HG03354 (cell line): ENCODE measurements at regions not wholly inside any gene's neighbourhood (a gene's known extent, or its start where the extent isn't known, plus 50 kb on each side); places are given as distances from the start of the nearest gene placed in this dataset.

Experiments used
- ATAC-seq: cut with Tn5 transposase; IDR thresholded peaks from one replicate; pipeline ENCODE4 v1.9.1; 2021; ENCODE audit warnings: mild to moderate bottlenecking; ENCODE audit not compliant: unreplicated experiment, poor library complexity, severe bottlenecking

DNA sequence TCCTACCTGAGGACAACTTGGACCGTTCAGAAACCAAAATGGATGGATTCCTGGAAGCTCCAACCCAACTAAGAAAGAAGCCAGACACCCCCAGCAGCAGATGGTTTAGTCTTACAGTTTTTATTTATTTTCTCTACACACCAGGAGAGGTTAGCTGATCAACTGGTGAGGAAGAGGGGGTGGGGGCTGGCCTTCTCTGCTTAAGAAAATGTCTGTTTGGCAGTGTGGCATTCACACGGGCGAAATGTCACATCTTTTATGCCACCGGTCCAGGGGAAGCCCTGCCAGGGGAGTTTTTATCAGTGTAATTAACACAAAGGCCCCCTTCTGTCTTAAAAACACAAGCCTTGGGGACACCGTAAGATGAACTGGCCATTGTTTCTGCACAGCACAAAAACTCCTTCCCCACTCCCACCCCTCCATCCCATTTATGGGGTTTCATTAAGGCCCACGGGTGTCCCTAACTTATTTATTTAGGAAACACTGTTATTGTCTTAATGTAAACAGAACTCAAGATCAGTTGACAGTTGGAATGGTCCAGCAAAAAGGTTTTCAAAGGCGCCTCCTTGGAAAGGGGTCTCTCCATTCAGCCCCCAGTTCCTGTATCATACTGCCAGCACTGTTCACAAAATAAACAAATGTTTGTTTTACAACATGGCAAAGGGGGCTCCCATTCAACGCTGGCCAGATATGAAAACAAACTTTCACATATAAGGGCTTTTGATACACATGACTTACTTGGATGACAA, 217.0 kb downstream of the C1D start:
- ATAC-seq: no peak

DNA sequence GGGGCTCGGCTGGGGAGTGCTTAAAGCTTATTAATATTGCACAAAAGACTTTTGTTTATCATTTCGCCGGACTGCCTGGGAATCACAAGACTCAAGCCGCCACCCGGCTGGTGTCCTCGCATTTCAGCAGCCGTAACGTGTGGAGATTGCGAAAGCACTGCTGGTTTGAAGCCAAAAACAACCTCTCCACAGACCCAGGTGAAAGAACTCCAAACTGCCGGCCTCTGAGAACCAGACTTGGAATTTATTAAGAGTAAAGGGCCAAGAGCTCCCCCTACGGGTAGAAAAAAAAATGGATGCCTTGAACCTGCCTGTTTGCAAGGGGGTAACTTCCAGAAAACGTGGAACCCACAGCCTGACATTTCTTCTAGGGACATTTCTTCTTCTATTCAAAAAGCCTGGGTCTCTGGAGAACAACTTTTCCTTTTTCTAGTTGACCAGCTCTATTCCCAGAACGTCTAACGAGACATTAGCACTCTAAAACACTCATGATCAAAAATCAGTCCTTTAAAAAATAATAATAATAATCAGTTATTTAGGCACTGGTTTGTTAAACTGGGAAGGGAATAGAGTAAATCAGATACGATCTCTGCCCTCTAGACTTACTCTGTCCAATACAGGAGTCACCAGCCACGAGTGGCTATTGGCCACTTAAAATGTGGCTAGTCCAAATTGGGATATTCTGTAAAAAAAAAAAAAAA, 216.3 kb downstream of the C1D start:
- no peak for ATAC-seq

DNA sequence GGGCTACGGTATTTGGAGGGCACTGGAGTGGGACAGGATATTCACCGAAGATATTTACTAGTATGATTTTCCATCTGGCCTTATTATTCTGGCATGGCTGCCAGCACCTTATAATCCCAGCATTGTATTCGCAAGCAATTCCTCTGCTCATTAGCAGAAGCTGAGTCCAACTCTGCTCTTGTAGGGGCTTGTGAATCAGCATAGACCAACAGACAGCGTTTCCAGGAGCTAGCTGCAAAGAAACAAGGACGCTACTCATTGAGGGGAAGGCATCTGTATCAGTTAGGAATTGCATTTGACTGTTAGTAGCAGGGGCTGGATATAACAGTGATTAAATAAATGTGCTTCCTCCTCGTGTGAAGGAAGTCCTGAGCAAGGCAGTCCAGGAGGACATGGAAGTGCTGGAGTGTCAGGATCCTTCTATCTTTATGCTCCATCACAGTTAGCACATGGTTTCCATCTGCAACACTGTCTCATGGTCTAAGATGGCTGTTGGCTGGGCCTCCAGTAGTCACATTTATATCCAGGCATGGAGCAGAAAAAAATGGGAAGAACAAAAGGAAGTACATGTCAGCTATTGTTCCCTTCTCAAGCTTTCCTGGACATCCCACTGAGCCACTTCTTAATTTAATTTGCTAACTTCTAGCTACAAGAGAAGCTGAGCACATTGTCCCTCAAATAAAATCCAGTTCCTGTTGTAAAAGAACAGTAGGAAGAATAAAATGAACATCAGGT, 214.1 kb downstream of the C1D start:
- ATAC-seq: no peak

DNA sequence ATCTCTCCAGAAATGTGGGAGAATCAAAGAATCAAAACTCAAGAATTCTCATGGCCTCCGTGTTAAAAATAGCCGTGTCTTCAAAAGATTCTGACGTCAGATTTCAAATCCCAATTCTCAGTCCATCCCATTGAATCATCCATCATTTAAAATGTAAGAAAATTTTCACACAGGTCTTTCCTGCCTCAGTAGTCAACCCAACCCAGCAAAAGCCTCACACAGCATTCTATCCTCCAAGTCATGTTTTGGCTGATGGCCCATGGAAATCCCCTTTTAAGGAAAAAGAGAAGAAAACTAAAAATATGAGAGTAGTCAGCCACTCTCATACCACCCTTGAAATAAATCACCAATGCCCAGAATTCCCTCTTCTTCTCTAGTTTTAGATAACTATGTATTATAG, 211.8 kb downstream of the C1D start:
- no peak for ATAC-seq

DNA sequence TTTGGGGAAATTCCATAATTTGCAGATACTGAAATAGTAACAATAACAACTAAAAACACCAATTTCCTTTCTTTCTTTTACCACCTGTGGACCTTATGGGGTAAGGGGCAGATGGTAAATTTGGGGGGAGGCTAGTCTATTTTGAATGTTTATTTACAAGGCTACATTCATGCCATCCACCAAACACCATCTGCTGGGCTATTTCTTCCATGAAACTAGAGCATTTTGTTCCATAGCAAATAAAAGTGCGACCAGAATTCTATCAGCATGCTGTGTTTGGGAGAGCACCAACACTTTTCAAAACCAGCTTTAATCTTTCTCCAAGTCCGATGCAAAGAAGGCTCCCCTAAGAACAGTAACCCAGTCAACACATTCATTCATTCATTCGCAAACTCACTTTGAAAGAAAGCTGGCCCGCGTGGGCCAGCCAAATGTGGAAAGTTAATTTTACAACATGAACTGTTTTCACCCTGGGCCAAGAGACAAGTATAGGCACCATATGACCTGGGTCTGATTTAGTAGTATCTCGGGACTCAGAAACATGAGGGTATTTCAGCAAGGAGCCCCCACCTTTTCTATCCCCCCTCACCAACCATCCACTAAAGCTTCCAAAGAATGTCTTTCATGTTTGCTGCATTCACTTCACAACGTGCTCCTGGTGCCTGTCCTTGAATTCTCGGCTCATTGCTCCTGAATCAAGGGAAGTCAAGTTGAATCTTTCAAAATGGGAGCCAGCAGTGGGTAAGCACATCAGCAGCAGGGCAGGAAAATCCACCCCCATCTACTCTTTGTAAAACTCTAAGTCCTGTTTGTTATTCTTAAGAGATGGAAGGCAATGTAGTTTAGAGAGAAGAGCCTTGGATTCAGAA, 210.6 kb downstream of the C1D start:
- no peak for ATAC-seq

DNA sequence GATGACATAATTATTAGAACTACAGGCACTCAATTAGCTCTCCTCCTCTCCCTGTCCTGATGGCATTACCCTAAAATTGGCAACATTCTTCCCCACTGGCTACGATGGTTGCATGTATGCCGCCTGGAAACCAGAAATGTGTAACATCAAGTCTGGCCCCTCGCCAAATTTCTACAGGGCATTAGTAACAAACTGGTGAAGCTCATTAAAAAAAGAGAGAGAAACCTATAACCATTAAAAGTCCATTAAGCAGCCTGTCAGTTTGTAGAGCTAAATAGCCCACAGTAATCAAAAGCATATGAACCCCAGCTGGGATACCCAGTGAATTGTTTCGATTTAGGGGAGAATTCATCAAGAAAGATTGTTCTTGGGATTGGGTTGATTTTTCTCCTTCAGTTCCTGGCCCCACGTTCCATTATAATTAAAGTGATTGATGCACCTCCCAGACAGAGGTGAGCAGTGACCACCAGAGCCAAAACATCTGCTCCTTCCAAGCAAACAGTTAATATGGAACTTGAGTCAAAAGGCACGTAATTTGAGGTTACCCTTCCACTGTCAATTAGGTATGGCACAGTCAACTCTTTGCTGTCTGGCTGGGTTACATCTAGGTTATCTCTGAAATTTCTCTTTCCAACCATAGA, 208.6 kb downstream of the C1D start:
- no peak for ATAC-seq

DNA sequence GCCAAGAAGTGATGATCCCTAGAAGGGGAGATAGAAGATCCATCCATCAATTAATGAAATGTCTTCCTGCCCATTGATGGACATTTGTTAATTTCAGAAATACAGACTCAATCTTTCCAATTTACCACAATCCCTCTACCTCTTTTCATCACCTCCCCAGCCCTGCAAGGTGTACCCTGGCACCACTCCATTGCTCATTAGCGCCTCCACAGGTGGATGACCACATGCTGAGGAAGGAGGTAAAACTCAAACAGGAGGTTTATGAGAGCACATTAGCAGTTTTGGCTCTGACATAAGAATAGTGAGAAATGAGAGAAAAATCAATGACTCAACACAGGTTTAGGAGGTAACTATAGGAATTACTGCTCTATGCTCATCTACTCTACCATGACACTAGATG, 208.0 kb downstream of the C1D start:
- ATAC-seq: no peak

DNA sequence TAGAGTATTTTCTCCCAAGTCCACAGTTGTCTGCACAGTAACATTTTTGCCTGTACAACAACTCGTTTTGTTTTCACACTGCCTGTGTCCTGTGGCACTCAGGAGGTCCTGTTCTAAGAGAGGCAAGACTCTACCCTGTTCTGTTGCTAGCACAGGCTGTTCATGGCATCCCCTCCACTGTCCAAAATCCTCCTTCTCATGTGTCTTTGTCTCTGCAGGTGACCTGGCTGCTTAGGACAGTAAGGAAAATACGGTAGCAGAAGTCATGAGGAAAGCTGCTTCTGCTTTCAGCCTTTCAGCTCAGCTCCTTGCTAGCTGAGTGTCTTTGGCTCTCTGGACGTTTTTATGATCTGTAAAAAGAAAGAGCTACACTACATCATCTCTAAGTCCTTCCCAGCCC, 205.9 kb downstream of the C1D start:
- no peak for ATAC-seq

DNA sequence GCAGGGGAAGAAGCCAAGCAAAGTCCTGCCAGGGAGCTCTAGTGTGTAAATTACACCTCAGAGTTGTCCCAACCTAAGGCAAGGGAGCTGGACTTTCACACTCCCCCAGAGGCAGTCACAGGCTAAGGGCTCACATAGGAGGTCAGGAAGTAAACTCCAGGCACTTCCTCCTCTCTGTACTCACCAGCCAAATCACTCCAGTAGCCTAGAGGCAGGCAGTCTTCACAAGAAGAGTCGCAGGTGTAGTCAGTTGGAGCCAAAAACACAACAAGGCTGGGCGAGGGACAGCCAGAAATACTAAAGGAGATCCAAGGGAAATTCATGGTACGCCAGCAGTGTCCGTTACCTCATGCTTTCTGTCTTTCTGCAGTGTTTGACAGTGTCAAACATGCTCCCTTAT, 205.0 kb downstream of the C1D start:
- ATAC-seq: no peak

DNA sequence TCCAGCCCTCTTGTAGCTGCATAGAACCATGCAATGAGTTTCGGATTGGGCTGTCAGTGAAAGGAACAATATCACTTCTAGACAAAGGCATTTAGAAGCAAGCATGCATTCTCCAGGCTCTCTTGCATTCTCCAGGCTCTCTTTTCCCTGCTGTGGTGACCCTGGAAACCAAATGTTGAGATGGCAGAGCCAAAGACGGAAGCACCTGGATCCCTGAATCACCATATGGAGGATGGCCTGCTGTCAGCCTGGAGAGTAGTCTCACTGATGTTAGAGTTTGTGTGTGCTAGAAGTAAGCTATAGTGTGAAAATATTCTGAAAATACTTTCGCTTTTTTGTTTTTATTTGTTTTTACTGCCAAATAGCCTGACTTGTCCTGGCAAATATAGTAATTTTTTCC, 203.9 kb downstream of the C1D start:
- ATAC-seq: no peak

DNA sequence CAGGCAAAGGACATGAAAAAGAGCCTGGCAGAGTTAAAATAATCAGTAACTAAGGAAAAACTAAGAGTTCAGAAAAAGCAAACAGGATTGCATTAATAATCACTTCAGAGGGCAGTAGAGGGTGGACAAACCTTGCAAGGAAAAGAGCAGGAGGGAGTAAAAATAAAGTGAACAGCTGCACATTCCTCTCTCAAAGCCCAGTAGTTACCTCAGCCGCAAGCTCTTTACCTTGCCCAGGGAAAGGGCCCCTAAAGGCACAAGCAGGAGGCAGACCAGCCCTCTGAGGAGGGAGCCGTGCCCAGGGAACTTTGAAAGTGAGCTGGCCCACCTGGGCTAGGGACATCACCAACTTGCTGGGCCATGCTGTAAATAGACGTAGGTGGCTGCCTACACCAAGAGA, 196.9 kb downstream of the C1D start:
- ATAC-seq: no peak

DNA sequence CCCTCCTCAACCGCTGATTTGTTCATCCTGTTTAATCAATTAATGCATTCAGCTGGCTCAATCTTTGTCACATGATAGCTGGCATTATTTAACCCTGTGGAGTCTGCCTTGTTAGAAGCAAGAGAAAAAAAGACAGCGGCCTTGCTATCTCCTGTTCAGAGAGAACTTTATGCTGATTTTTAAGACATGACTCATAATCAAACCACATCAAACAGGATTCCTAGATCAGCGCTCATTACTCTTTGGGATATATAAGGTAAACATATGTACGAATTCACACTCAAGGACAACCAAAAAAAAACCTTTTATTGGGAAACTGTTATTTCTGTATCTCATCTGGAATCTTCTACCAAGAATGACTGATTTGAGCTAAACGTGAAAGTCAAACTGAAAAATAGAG, 195.1 kb downstream of the C1D start:
- ATAC-seq: no peak

DNA sequence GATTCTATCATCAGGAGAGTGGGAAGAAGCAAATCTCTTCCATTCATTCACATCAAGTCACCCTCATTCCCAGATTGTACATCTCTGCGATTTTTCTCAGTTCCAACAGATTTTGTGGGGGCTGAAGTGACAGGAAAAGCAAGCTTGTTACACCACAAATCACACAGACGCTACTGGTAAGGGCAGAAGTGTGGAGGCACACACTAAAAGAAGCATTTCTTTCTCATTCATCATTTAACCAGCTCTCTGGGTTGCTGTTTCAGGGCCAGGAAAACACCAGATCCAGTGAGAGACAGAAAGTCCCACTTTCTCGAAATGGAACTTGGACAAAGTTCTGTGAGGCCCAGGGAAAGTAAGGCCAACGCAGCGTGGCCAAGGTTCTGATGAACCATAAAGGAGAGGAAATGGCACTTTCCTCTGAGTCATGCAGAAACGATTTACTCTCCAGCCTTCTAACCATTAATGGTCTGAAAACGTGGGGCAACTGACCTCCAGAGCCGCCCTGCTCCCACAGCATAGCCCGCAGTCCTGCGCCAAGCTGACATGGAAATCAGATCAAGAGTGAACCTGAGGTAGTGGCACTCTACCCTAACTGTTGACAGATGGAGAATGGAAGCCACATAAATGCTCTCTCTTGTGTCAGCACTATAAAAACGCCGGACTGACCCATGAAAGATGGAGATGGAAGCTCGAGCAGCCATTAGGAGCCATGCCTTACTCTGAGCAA, 191.0 kb downstream of the C1D start:
- ATAC-seq: no peak

DNA sequence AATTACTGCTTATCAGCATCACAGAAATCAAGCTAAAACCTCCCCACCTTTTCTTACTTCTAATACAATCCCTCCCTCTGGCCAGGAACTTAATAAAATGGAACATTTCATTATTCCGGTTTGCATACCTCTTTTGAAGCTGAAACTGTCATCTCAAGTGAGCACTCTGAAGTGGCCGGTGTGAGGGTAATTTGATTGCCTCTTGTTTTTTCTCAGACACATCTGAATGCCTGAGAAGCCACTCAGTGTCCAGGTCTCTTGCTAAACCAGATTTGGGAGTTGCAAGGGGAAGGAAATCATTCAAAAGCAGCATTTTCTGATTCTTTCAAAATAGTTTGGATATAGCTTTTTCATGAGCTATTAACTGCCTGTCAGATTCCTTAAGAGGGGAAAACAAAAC, 190.3 kb downstream of the C1D start:
- ATAC-seq: no peak

DNA sequence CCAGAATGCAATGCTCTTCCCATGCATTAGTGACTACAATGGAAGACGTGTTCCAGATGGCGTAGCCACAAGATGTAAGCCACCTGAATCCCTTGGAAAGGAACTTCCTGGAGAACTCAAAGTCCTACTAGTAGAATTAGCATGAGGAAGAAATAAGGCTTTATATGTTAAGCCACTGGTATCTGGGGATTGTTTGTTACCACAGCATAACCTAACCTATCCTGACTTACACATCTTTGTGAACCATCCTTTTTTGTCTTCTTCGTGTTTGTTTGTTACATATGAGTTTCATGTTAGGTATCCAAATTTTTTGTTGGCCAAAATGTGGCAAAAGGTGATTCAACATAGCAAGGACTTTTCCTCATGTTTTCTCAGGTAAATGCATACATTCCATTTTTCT, 188.9 kb downstream of the C1D start:
- ATAC-seq: no peak

DNA sequence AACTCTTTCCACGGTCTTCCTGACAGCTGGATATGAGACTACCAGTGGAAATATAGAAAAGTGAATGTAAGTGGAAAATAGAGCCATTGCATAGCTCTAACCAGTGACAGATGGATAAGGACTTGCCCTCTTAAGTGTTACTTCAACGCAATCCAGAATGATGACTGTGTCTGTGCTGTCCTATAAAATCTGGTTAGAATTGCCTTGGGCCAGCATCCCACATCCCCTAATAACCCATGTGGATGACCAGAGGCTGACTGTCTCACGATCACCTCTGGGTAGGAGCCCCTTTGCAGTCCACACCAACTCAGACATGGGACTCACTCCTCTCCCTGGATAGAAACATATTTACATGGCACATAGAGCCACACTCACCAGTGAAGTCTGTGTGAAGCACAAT, 186.6 kb downstream of the C1D start:
- no peak for ATAC-seq

DNA sequence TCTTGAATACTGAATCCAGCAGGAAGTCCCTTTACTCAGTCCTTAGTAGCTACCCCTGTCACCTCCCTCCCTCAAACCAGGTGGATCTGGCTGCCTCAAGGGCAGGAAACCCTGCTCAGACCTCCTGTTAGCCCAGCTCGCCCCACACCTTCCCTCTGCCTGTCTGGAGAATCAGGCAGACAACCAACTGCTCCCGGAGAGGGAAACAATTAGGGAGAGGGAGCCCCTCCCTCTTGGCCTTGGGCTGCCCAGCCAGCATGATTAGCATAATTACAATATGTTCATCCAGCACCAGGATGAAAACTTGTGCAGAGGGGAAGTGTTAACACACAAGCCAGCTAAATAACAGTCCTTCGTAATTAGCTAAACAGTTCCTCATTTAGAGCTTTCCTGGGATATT, 185.5 kb downstream of the C1D start:
- ATAC-seq: no peak

DNA sequence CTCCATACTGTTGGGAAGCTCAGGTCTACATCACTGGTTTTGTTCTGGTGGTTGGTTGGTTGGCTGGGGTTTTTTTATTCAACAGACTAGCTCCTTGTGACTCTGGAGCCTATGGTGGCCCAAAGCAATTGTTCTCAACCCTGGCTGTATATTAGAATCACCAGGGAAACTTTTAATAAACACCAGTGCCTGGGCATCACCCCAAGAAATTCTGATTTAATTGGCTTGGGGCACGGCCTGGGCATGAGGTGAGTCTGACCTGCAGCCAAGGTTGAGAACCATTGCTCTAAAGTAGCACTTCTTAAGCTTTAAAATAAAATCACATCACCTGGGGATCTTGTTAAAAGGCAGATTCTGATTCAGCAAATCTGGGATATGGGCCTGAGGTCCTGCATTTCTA, 184.1 kb downstream of the C1D start:
- ATAC-seq: no peak
